GM23248 (cell line): ENCODE measurements at regions not wholly inside any gene's neighbourhood (a gene's known extent, or its start where the extent isn't known, plus 50 kb on each side); places are given as distances from the start of the nearest gene placed in this dataset.

ENCODE experiments used
- DNase-seq: peaks from one replicate; pipeline ENCODE4 v3.0.0-alpha.2; 2015
- H2AFZ ChIP-seq: fragments of 200-600 bp; sonication (generic); 2 replicates; pipeline ENCODE4 v1.6.1; 2016; ENCODE audit warnings: antibody characterized with exemption
- H3F3A ChIP-seq: fragments of 200-600 bp; sonication (generic); 2 replicates; pipeline ENCODE4 v1.6.1; 2016; ENCODE audit warnings: mild to moderate bottlenecking, antibody characterized with exemption, mixed run types; ENCODE audit not compliant: insufficient read depth
- H3K27ac ChIP-seq: fragments of 200-600 bp; sonication (generic); 2 replicates; pipeline ENCODE4 v1.5.1; 2016; ENCODE audit warnings: mild to moderate bottlenecking
- H3K27me3 ChIP-seq: fragments of 200-600 bp; sonication (generic); replicated peaks from 2 replicates; pipeline ENCODE4 v1.6.1; 2016; ENCODE audit warnings: mild to moderate bottlenecking; ENCODE audit not compliant: insufficient read depth
- H3K36me3 ChIP-seq: fragments of 200-600 bp; sonication (generic); 2 replicates; pipeline ENCODE4 v1.6.1; 2016; ENCODE audit warnings: low read depth, mild to moderate bottlenecking
- H3K4me1 ChIP-seq: fragments of 200-600 bp; sonication (generic); 2 replicates; pipeline ENCODE4 v1.6.1; 2016; ENCODE audit warnings: mild to moderate bottlenecking; ENCODE audit not compliant: insufficient read depth
- H3K4me2 ChIP-seq: fragments of 200-600 bp; sonication (generic); one replicate; pipeline ENCODE4 v1.6.1; 2016; ENCODE audit warnings: mild to moderate bottlenecking; ENCODE audit not compliant: unreplicated experiment
- H3K4me3 ChIP-seq: fragments of 200-600 bp; sonication (generic); 2 replicates; pipeline ENCODE4 v1.5.1; 2016; ENCODE audit warnings: mild to moderate bottlenecking
- H3K79me2 ChIP-seq: fragments of 200-600 bp; sonication (generic); 2 replicates; pipeline ENCODE4 v1.6.1; 2016; ENCODE audit warnings: mild to moderate bottlenecking; ENCODE audit not compliant: insufficient read depth
- H3K9ac ChIP-seq: fragments of 200-600 bp; sonication (generic); 2 replicates; pipeline ENCODE4 v1.6.1; 2016; ENCODE audit warnings: mild to moderate bottlenecking
- H3K9me2 ChIP-seq: fragments of 200-600 bp; sonication (generic); 2 replicates; pipeline ENCODE4 v1.6.1; 2016; ENCODE audit warnings: mixed run types, mild to moderate bottlenecking, moderate library complexity; ENCODE audit not compliant: insufficient read depth
- H3K9me3 ChIP-seq: fragments of 200-600 bp; sonication (generic); one replicate; pipeline ENCODE4 v1.6.1; 2017; ENCODE audit warnings: low read depth
- H4K20me1 ChIP-seq: fragments of 200-600 bp; sonication (generic); 2 replicates; pipeline ENCODE4 v1.6.0; 2016; ENCODE audit not compliant: insufficient read depth
- EZH2 ChIP-seq: fragments of 200-600 bp; sonication (generic); IDR thresholded peaks from 2 replicates; pipeline ENCODE4 v1.6.1; 2018; ENCODE audit warnings: antibody characterized with exemption, mild to moderate bottlenecking; ENCODE audit not compliant: insufficient read depth, poor library complexity, severe bottlenecking
- EZH2phosphoT487 ChIP-seq: fragments of 200-600 bp; sonication (generic); IDR thresholded peaks from 2 replicates; pipeline ENCODE4 v1.6.1; 2018; ENCODE audit warnings: antibody characterized with exemption, moderate library complexity, mild to moderate bottlenecking, low read depth; ENCODE audit not compliant: insufficient read depth
- WGBS, 2 experiments: methylation state at CpG; one replicate each; pipeline ENCODE4 v1.1.6; 2015 to 2017; ENCODE audit warnings: low lambda C conversion rate in 2 of 2, low coverage in 1 of 2; ENCODE audit errors: missing lambda C conversion rate in 2 of 2; 5-methylcytosine and 5-hydroxymethylcytosine counted together
- in situ Hi-C: fragments of 300-500 bp; cut with MboI; formaldehyde crosslinking; loops from 2 replicates; pipeline ENCODE4 v1.15.0; 2020

DNA sequence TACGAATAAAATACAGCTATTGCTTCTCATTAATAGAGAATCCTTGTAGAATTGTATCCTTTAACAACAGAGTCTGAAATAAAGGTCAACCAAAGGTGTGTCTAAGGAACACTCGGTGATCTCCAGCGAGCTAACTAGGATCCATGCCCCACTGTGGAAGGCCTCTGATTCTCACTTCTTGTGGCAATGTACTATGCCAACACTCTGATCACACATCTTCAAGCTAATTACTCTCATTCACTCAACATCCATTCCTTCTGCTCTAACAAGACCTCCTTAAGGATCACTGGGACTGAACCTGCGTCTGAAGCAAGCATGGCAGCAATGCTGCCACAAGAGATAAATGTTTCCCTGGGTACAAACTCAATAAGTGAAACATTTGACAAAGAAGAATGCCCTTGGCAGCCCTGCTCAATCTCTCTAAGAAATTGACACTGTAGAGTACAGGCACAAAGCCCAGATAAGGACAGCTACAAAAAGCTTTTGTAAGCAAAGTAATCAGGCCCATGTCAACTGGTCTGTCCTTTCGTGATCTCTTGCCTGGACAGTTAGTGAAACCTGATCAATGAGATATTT, 74.6 kb upstream of the PARD3B start:
- WGBS, 2 experiments, result 97 to 99% methylated on average over 5 of the region's 5 CpGs
- Histone ChIP-seq H3K27me3 (no peaks in the 10 kb centered on the region), H3F3A (peaks cover 22% of the 10 kb centered on the region), H3K79me2 (no peaks in the 10 kb centered on the region), H4K20me1 (no peaks in the 10 kb centered on the region), H3K4me3 (no peak overlapping the region), H3K9me2 (no peaks in the 10 kb centered on the region), H3K27ac (no peak overlapping the region), H3K36me3 (no peaks in the 10 kb centered on the region), H3K4me1 (peaks cover 19% of the 10 kb centered on the region), H3K4me2 (no peak overlapping the region), H2AFZ (no peak overlapping the region), H3K9me3 (no peaks in the 10 kb centered on the region), H3K9ac (no peak overlapping the region)
- TF ChIP-seq EZH2 (no peak), EZH2phosphoT487 (no peak)
- DNase-seq, result no peak
- in situ Hi-C loops, result no loop called here

DNA sequence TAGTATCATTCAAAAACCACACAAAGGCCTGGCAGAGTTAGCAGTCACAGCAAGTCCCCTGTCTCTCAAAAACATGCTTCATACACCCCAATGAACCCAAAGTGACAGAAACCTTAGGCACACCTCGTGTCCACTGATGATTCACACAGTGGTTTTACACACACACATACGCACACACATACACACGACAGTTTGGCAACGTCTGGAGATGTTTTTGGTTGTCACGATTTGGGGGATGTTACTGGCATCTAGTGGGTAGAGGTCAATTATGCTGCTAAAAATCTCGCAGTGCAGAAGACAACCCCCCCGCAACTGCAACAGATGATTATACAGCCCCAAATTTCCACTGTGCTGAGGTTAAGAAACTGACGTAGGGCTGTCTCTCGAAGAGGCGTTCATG, 72.9 kb upstream of the PARD3B start:
- H3K9ac ChIP-seq, result no peak overlapping the region
- H3K4me1 ChIP-seq, result peaks cover 19% of the 10 kb centered on the region
- H3K27me3 ChIP-seq, result no peaks in the 10 kb centered on the region
- 89 to 90% methylated on average over 10 of the region's 10 CpGs for WGBS, 2 experiments
- no peaks in the 10 kb centered on the region for H3K9me2 ChIP-seq
- in situ Hi-C loops, result no loop called here
- H3K36me3 ChIP-seq, result no peaks in the 10 kb centered on the region
- H3K27ac ChIP-seq, result no peak overlapping the region
- no peak overlapping the region for H2AFZ ChIP-seq
- peaks cover 22% of the 10 kb centered on the region for H3F3A ChIP-seq
- no peak for DNase-seq
- no peaks in the 10 kb centered on the region for H3K9me3 ChIP-seq
- no peak overlapping the region for H3K4me2 ChIP-seq
- H4K20me1 ChIP-seq, result no peaks in the 10 kb centered on the region
- no peaks in the 10 kb centered on the region for H3K79me2 ChIP-seq
- no peak overlapping the region for H3K4me3 ChIP-seq
- no peak for TF ChIP-seq EZH2
- TF ChIP-seq EZH2phosphoT487, result no peak

DNA sequence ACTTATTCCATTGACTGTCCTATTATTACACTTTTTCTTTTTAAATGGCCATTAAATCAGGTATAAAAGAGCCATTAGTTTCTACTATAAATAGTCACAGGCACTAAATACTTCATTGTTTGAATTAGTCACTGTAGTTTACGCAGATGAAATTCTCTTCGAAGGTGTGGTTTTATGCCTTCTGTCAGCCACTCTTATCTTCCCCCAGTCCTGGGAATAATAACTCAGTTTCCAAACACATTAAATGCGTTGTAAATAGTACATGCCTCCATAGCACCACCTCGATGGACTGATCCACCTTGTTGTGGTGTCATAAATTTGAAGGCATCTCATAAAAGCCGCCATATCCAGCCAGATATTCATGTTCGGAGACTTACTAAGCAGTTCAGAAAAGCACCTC, 72.1 kb upstream of the PARD3B start:
- no peaks in the 10 kb centered on the region for H3K36me3 ChIP-seq
- peaks cover 18% of the 10 kb centered on the region for H3K4me1 ChIP-seq
- H2AFZ ChIP-seq, result no peak overlapping the region
- no peak overlapping the region for H3K4me3 ChIP-seq
- 97 to 98% methylated on average over 6 of the region's 6 CpGs for WGBS, 2 experiments
- no peak for DNase-seq
- H3K9me2 ChIP-seq, result no peaks in the 10 kb centered on the region
- no peak overlapping the region for H3K4me2 ChIP-seq
- H3K9ac ChIP-seq, result no peak overlapping the region
- H4K20me1 ChIP-seq, result no peaks in the 10 kb centered on the region
- H3K9me3 ChIP-seq, result no peaks in the 10 kb centered on the region
- TF ChIP-seq EZH2phosphoT487 (no peak), EZH2 (no peak)
- no peaks in the 10 kb centered on the region for H3K27me3 ChIP-seq
- in situ Hi-C loops, result no loop called here
- H3K79me2 ChIP-seq, result no peaks in the 10 kb centered on the region
- no peak overlapping the region for H3K27ac ChIP-seq
- peaks cover 16% of the 10 kb centered on the region for H3F3A ChIP-seq

DNA sequence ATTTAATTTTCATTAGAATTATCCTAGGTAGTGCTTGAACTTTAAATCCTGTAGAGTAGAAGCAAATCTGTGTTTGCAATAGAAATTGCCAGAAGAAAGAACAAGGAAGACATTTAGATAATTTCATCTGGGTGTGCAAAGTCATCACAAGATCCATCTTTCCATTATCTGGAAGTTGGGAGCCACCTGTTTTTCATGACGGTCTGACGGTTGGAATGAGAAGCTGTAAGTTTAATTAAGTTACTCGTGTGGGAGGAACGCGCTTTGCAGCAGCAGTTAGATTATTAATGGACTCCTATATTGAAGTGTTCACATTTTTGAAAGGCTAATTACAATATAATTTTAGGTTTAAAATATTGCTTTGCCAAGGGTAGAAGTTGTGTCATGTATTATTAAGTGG, 69.9 kb upstream of the PARD3B start:
- Histone ChIP-seq H3K9me3 (no peaks in the 10 kb centered on the region), H3K4me2 (no peak overlapping the region), H3K36me3 (no peaks in the 10 kb centered on the region), H3K27me3 (no peaks in the 10 kb centered on the region), H3K9me2 (no peaks in the 10 kb centered on the region), H3K4me1 (no peaks in the 10 kb centered on the region; the same call in 1 of the 2 replicates), H3K9ac (no peak overlapping the region), H3K4me3 (no peak overlapping the region), H2AFZ (no peak overlapping the region), H3K27ac (no peak overlapping the region), H3F3A (no peaks in the 10 kb centered on the region), H3K79me2 (no peaks in the 10 kb centered on the region), H4K20me1 (no peaks in the 10 kb centered on the region)
- no peak for TF ChIP-seq EZH2phosphoT487
- no peak for TF ChIP-seq EZH2
- DNase-seq, result no peak
- 89 to 92% methylated on average over 5 of the region's 5 CpGs for WGBS, 2 experiments
- in situ Hi-C loops, result no loop called here

DNA sequence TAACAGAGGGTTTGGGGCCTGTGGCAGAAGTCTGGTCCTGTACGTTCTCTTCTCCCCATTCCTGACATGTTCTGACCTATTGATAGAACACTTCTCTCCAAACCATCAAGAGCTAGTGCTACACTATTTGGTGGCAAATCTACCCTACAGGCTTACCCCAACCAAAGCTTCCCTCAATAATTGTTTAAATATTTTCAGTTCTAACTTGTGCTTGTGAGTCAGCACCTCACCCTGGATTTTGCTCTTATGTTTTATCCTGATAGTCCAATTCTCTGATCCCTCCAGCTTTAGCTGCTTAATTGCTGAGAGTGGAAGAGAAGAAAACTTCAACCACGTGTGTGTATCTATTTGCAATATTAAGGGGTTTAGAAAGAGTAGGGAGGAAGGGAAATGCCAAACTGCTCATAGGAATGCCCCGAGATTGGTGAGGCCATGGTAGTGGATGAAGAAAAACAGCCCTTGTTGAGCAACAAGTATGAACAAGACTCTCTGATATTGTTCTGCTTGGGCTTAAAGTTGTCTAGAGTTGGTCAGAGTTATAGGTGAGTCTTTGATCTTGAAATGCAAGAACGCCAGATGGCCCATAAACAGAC, 67.8 kb upstream of the PARD3B start:
- Histone ChIP-seq H3K4me1 (no peaks in the 10 kb centered on the region; the same call in 1 of the 2 replicates), H3K27me3 (no peaks in the 10 kb centered on the region), H3K36me3 (no peaks in the 10 kb centered on the region), H3K9ac (no peak overlapping the region), H2AFZ (no peak overlapping the region), H3K27ac (no peak overlapping the region), H3K9me3 (no peaks in the 10 kb centered on the region), H3K4me3 (no peak overlapping the region), H3K79me2 (no peaks in the 10 kb centered on the region), H4K20me1 (no peaks in the 10 kb centered on the region), H3F3A (no peaks in the 10 kb centered on the region), H3K4me2 (no peak overlapping the region), H3K9me2 (no peaks in the 10 kb centered on the region)
- peak; percentile 25 for DNase-seq
- in situ Hi-C loops, result no loop called here
- TF ChIP-seq EZH2 (no peak), EZH2phosphoT487 (no peak)
- WGBS, 2 experiments, result 90 to 93% methylated on average over 4 of the region's 4 CpGs
